ENCODE measurements at regions not wholly inside any gene's neighbourhood (a gene's known extent, or its start where the extent isn't known, plus 50 kb on each side); places are given as distances from the start of the nearest gene placed in this dataset.

DNA sequence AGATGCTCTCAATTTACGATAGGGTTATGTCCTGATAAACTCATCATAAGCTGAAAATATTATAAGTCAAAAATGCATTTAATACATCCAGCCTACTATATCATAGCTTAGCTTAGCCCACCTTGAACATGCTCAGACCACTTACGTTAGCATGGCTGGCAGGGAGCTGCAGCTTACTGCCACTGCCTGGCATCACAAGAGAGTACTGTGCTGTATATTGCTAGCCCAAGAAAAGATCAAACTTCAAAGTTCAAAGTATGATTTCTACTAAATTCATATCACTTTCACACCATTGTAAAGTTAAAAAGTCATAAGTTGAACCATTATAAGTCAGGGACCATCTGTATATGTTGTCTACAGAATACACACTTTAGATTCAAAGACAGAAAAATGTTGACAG lies 91.6 kb downstream of the HYCC1 start:
- intact Hi-C loops (cut with micrococcal nuclease) (no loop called here), dilution Hi-C loops (cut with MboI; ENCODE audit: extremely low pct_ligation_motif_present, low sequenced_read_pairs) (no loop called here)
- H3K27ac ChIP-seq (ENCODE audit: insufficient read depth, low read depth, low read length) = no peak overlapping the region
- no peaks in the 10 kb centered on the region for H3K4me1 ChIP-seq (ENCODE audit: control insufficient read depth, extremely low read depth, insufficient read depth, low read length)
- no peak overlapping the region for H3K4me2 ChIP-seq (ENCODE audit: insufficient read depth, low read length)
- H3K9me3 ChIP-seq (replicated peaks; ENCODE audit: control insufficient read depth, insufficient read depth, low read length) = no peaks in the 10 kb centered on the region
- no peaks in the 10 kb centered on the region for H3K9me1 ChIP-seq (replicated peaks; ENCODE audit: control insufficient read depth, extremely low read depth, insufficient read depth, low read length)
- no peak for DNase-seq (ENCODE audit: low read depth, low spot score)
- no peaks in the 10 kb centered on the region for H3K36me3 ChIP-seq (ENCODE audit: control insufficient read depth in 2 of 2, extremely low read depth in 1 of 2, insufficient read depth in 2 of 2, low read length in 2 of 2)
- no peak overlapping the region for H2AFZ ChIP-seq (ENCODE audit: low read depth, low read length)
- ChIA-PET CTCF (interaction anchor here (1.5 kb wide), 1 partner anchor 21 kb away, joined by 3 read pairs; no protein-coding TSS in a partner anchor), POLR2A (no interaction called here)
- no peaks in the 10 kb centered on the region for H3K27me3 ChIP-seq (ENCODE audit: control insufficient read depth in 2 of 2, insufficient read depth in 2 of 2, low read length in 2 of 2)
- no peaks in the 10 kb centered on the region for H3K79me2 ChIP-seq (ENCODE audit: control insufficient read depth, insufficient read depth, low read length)
- TF ChIP-seq POLR2AphosphoS5 (IDR thresholded peaks at IDR 0.05; ENCODE audit: insufficient read depth, low read depth, low read length) (no peak), MYC (IDR thresholded peaks at IDR 0.05; ENCODE audit: low read depth, low read length) (no peak), EZH2 (IDR thresholded peaks at IDR 0.05; ENCODE audit: borderline replicate concordance, low read depth, low read length, severe bottlenecking) (no peak), FOS (IDR thresholded peaks at IDR 0.05; ENCODE audit: borderline replicate concordance, insufficient read depth, low read length) (no peak), JUN (IDR thresholded peaks at IDR 0.05; ENCODE audit: borderline replicate concordance, insufficient read depth, insufficient read length, low read depth) (no peak), GATA2 (IDR thresholded peaks at IDR 0.05; ENCODE audit: insufficient read depth, insufficient read length, low read depth, low read length) (no peak), POLR2A (IDR thresholded peaks at IDR 0.05; ENCODE audit: low read depth, low read length) (no peak)
- TF ChIP-seq, protein P1, sequence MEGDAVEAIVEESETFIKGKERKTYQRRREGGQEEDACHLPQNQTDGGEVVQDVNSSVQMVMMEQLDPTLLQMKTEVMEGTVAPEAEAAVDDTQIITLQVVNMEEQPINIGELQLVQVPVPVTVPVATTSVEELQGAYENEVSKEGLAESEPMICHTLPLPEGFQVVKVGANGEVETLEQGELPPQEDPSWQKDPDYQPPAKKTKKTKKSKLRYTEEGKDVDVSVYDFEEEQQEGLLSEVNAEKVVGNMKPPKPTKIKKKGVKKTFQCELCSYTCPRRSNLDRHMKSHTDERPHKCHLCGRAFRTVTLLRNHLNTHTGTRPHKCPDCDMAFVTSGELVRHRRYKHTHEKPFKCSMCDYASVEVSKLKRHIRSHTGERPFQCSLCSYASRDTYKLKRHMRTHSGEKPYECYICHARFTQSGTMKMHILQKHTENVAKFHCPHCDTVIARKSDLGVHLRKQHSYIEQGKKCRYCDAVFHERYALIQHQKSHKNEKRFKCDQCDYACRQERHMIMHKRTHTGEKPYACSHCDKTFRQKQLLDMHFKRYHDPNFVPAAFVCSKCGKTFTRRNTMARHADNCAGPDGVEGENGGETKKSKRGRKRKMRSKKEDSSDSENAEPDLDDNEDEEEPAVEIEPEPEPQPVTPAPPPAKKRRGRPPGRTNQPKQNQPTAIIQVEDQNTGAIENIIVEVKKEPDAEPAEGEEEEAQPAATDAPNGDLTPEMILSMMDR (IDR thresholded peaks at IDR 0.05; ENCODE audit: extremely low read depth in 1 of 2, insufficient read depth in 1 of 2, low read depth in 1 of 2, low read length in 2 of 2) = no peak
- TF ChIP-seq, protein P2, sequence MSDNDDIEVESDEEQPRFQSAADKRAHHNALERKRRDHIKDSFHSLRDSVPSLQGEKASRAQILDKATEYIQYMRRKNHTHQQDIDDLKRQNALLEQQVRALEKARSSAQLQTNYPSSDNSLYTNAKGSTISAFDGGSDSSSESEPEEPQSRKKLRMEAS (IDR thresholded peaks at IDR 0.05; ENCODE audit: insufficient read depth, insufficient read length) = no peak
- no peak overlapping the region for H3K4me3 ChIP-seq (replicated peaks in 1 of 3; ENCODE audit: insufficient read depth in 1 of 3, low read depth in 1 of 3, low read length in 3 of 3)
- no TSS peak for BruUV-seq (replicated peaks)
- no peak overlapping the region for H3K9ac ChIP-seq (replicated peaks; ENCODE audit: extremely low read depth, insufficient read depth, low read length)
- FAIRE-seq = no peak
- no peaks in the 10 kb centered on the region for H4K20me1 ChIP-seq (replicated peaks; ENCODE audit: control insufficient read depth, extremely low read depth, insufficient read depth, low read length)
